ENCODE measurements at regions not wholly inside any gene's neighbourhood (a gene's known extent, or its start where the extent isn't known, plus 50 kb on each side); places are given as distances from the start of the nearest gene placed in this dataset.
"Not testable (repeated sequence)": the region's sequence is repeated elsewhere in the genome, so short reads cannot be mapped to it uniquely, and the experiment has no call there.

GRCh38 chr9:108049671-108050494 lies 560.3 kb upstream of the KLF4 start:
- DNase-seq = no peak

- DNase-seq = no peak
Observed at GRCh38 chr9:108049026-108049607, 559.5 kb upstream of the KLF4 start.

- no peak for DNase-seq
Observed at GRCh38 chr9:108048406-108049025, 558.9 kb upstream of the KLF4 start.

GRCh38 chr9:108047777-108048176 lies 558.2 kb upstream of the KLF4 start:
- DNase-seq = not testable (repeated sequence)

GRCh38 chr9:108047264-108047663 lies 557.7 kb upstream of the KLF4 start:
- DNase-seq = no peak

GRCh38 chr9:108045851-108046250 lies 556.3 kb upstream of the KLF4 start:
- DNase-seq = no peak

GRCh38 chr9:108043585-108043984 lies 554.0 kb upstream of the KLF4 start:
- DNase-seq = no peak

- no peak for DNase-seq
Observed at GRCh38 chr9:108041551-108041950, 552.0 kb upstream of the KLF4 start.

GRCh38 chr9:108040783-108041182 lies 551.2 kb upstream of the KLF4 start:
- no peak for DNase-seq

- DNase-seq = no peak
Observed at GRCh38 chr9:108039493-108039892, 549.9 kb upstream of the KLF4 start.

- no peak for DNase-seq
Observed at GRCh38 chr9:108039012-108039411, 549.4 kb upstream of the KLF4 start.

GRCh38 chr9:108035487-108035886 lies 545.9 kb upstream of the KLF4 start:
- DNase-seq = no peak

GRCh38 chr9:108033976-108034964 lies 544.7 kb upstream of the KLF4 start:
- DNase-seq = no peak

GRCh38 chr9:108032079-108032478 lies 542.5 kb upstream of the KLF4 start:
- not testable (repeated sequence) for DNase-seq

GRCh38 chr9:108031221-108031620 lies 541.7 kb upstream of the KLF4 start:
- DNase-seq = not testable (repeated sequence)

- not testable (repeated sequence) for DNase-seq
Observed at GRCh38 chr9:108026718-108027117, 537.1 kb upstream of the KLF4 start.

GRCh38 chr9:108024604-108025003 lies 535.0 kb upstream of the KLF4 start:
- no peak for DNase-seq

- no peak for DNase-seq
Observed at GRCh38 chr9:108022246-108022935, 532.8 kb upstream of the KLF4 start.

GRCh38 chr9:108021096-108021710 lies 531.6 kb upstream of the KLF4 start:
- DNase-seq = no peak

GRCh38 chr9:108019821-108020220 lies 530.3 kb upstream of the KLF4 start:
- DNase-seq = no peak

GRCh38 chr9:108017671-108018070 lies 528.1 kb upstream of the KLF4 start:
- peak; percentile 74 for DNase-seq

- DNase-seq = no peak
Observed at GRCh38 chr9:108016446-108016845, 526.9 kb upstream of the KLF4 start.

Data from NCI-H345 (cell line).